HepG2 (cell line): ENCODE measurements at regions not wholly inside any gene's neighbourhood (a gene's known extent, or its start where the extent isn't known, plus 50 kb on each side); places are given as distances from the start of the nearest gene placed in this dataset.

Experiments
- ATAC-seq: fragments of 200-7000 bp; cut with Tn5 transposase; 3 replicates; pipeline ENCODE4 v1.9.1; 2020; ENCODE audit warnings: mild to moderate bottlenecking, moderate library complexity
- BruUV-seq: library from RNA; stranded (reverse); fragments of 400-500 nt; replicated peaks from 2 replicates; lab custom pipeline; 2021; lab: Mats Ljungman, UMichigan
- CTCF ChIA-PET: fragments of 300-600 bp; formaldehyde crosslinking; extraction: SDS; loops from one replicate; lab custom pipeline; 2021; ENCODE audit warnings: low total read pairs, inconsistent platforms, low intra/inter-chr PET ratio; lab: Yijun Ruan, JAX
- POLR2A ChIA-PET: fragments of 350-600 bp; sonication (Branson Sonifier 250); formaldehyde crosslinking; loops from one replicate; lab custom pipeline; 2020; ENCODE audit warnings: antibody characterized with exemption, inconsistent platforms; lab: Yijun Ruan, JAX
- DNase-seq: peaks from one replicate; pipeline ENCODE4 v3.0.0-alpha.2; 2015; ENCODE audit warnings: low spot score
- FAIRE-seq: peaks from 3 replicates; lab custom pipeline; 2011; peaks lifted over from hg19 to GRCh38; lab: Jason Lieb, UNC
- H2AFZ ChIP-seq: one replicate; pipeline ENCODE4 v1.6.1; 2011; ENCODE audit warnings: low read length, inconsistent platforms
- H3K27ac ChIP-seq: fragments of 300-600 bp; 3 replicates; pipeline ENCODE4 v1.8.0; 2011; ENCODE audit warnings: mixed run types, mild to moderate bottlenecking, mixed read lengths, low read length, inconsistent platforms; ENCODE audit not compliant: insufficient read depth; ENCODE audit errors: extremely low read length
- H3K27me3 ChIP-seq, 2 experiments: fragments of 200-600 bp in 1 of 2; 2 replicates in 1 of 2; 3 replicates in 1 of 2; pipeline versions ENCODE4 v1.6.0 to v1.8.0; 2011; ENCODE audit warnings: low read length in 2 of 2, mild to moderate bottlenecking in 2 of 2, moderate library complexity in 2 of 2, inconsistent platforms in 1 of 2; ENCODE audit not compliant: insufficient read depth in 2 of 2, control insufficient read depth in 1 of 2
- H3K36me3 ChIP-seq, 2 experiments: fragments of 200-600 bp in 1 of 2; replicated peaks in 1 of 2; 2 replicates in 1 of 2; 3 replicates in 1 of 2; pipeline versions ENCODE4 v1.5.1 to v1.8.0; 2011; ENCODE audit warnings: low read length in 2 of 2, inconsistent platforms in 1 of 2; ENCODE audit not compliant: insufficient read depth in 2 of 2, control insufficient read depth in 1 of 2
- H3K4me1 ChIP-seq: 2 replicates; pipeline ENCODE4 v1.5.1; 2012; ENCODE audit warnings: low read length, inconsistent platforms; ENCODE audit not compliant: insufficient read depth
- H3K4me2 ChIP-seq: 2 replicates; pipeline ENCODE4 v1.6.0; 2011; ENCODE audit warnings: low read depth, low read length, inconsistent platforms
- H3K4me3 ChIP-seq, 3 experiments: fragments of 200-600 bp in 1 of 3; sonication (generic), shearing (Covaris generic) in 1 of 3; replicated peaks in 1 of 3; 2 replicates each; pipeline ENCODE4 v1.5.1; 2011 to 2016; ENCODE audit warnings: low read length in 3 of 3, inconsistent platforms in 2 of 3, low read depth in 2 of 3, mild to moderate bottlenecking in 2 of 3, control low read depth in 1 of 3, mixed read lengths in 1 of 3; ENCODE audit not compliant: insufficient read depth in 1 of 3
- H3K79me2 ChIP-seq: one replicate; pipeline ENCODE4 v1.6.1; 2011; ENCODE audit warnings: low read length, inconsistent platforms; ENCODE audit not compliant: insufficient read depth
- H3K9ac ChIP-seq: 2 replicates; pipeline ENCODE4 v1.6.0; 2011; ENCODE audit warnings: mild to moderate bottlenecking, low read depth, low read length, inconsistent platforms; ENCODE audit not compliant: insufficient read depth
- H3K9me3 ChIP-seq: 2 replicates; pipeline ENCODE4 v1.5.1; 2012; ENCODE audit warnings: mild to moderate bottlenecking, low read length
- H4K20me1 ChIP-seq: 2 replicates; pipeline ENCODE4 v1.6.0; 2011; ENCODE audit warnings: inconsistent platforms, mild to moderate bottlenecking, low read length, moderate library complexity; ENCODE audit not compliant: insufficient read depth
- BRD4 ChIP-seq: sonication (generic); formaldehyde crosslinking; IDR thresholded peaks from 2 replicates; pipeline ENCODE4 v1.4.0; 2020; ENCODE audit warnings: missing genetic modification reagents
- ELK4 ChIP-seq: sonication (generic); formaldehyde crosslinking; IDR thresholded peaks from 2 replicates; pipeline ENCODE4 v1.9.0; 2021; ENCODE audit warnings: missing genetic modification reagents, borderline replicate concordance
- MAZ ChIP-seq, 2 experiments: sonication (generic) in 1 of 2; formaldehyde crosslinking in 1 of 2; IDR thresholded peaks; 2 replicates each; pipeline versions ENCODE4 v1.5.0 to v1.6.1; 2012 to 2020; ENCODE audit warnings: low read depth in 2 of 2, mild to moderate bottlenecking in 2 of 2, borderline replicate concordance in 1 of 2, improper control_type of control experiment in 1 of 2, low read length in 1 of 2, missing genetic modification reagents in 1 of 2, moderate library complexity in 1 of 2
- SAP130 ChIP-seq: IDR thresholded peaks from 2 replicates; pipeline ENCODE4 v1.6.1; 2016; ENCODE audit warnings: low read depth
- SMAD9 ChIP-seq: sonication (generic); formaldehyde crosslinking; IDR thresholded peaks from 2 replicates; pipeline ENCODE4 v1.5.1; 2020; ENCODE audit warnings: mild to moderate bottlenecking, missing genetic modification reagents
- ZNF34 ChIP-seq: sonication (generic); formaldehyde crosslinking; IDR thresholded peaks from 2 replicates; pipeline ENCODE4 v1.4.0; 2020; ENCODE audit warnings: mild to moderate bottlenecking, missing genetic modification reagents, borderline replicate concordance
- ZNF841 ChIP-seq: sonication (generic); formaldehyde crosslinking; IDR thresholded peaks from 2 replicates; pipeline ENCODE4 v1.8.1; 2023; ENCODE audit warnings: missing genetic modification reagents, borderline replicate concordance
- WGBS: methylation state at CpG from one replicate; pipeline ENCODE4 v1.1.6; 2017; ENCODE audit warnings: low lambda C conversion rate; 5-methylcytosine and 5-hydroxymethylcytosine counted together
- in situ Hi-C: cut with HindIII; loops from 2 replicates; pipeline ENCODE4 v1.10.0; 2017; ENCODE audit warnings: low pct_unique_long_range_greater_than_20kb; ENCODE audit not compliant: extremely low pct_ligation_motif_present
- intact Hi-C: fragments of 100-400 bp; cut with micrococcal nuclease; formaldehyde crosslinking; loops from one replicate; pipeline ENCODE4 v1.10.0; 2022; ENCODE audit not compliant: unreplicated experiment
- TF ChIP-seq, protein P1 (sequence below): sonication (generic); formaldehyde crosslinking; conservative IDR thresholded peaks from 2 replicates; pipeline ENCODE4 v1.8.0; 2022; ENCODE audit warnings: mild to moderate bottlenecking, moderate library complexity, missing genetic modification reagents
- TF ChIP-seq, protein P2 (sequence below): sonication (generic); formaldehyde crosslinking; IDR thresholded peaks from one replicate; pipeline ENCODE4 v1.5.1; 2020; ENCODE audit warnings: mild to moderate bottlenecking, missing genetic modification reagents; ENCODE audit errors: not compliant biosample characterization

DNA sequence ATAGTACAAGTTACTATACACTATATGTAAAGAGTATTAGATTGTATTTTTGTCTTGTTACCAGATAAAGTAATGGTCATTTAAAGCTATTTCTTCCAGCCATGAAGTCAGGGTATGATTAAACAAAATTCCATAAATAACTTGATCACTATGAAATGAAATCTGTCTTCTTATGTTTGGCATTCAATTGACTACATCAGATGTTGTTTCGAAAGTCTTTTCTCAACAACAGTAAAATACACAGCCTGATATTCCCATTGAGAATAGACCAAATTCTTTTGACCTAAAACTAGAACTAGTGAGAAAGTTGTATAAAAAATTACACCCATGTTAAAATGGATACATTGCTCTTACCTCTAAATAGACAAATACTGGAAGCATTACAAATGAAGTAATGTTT lies 134.6 kb upstream of the ADAMTS5 start:
- H3K27ac ChIP-seq, result no peak overlapping the region
- no peaks in the 10 kb centered on the region for H3K79me2 ChIP-seq
- intact Hi-C loops (no loop called here), in situ Hi-C loops (no loop called here)
- H4K20me1 ChIP-seq, result no peaks in the 10 kb centered on the region
- BruUV-seq, result no TSS peak
- ATAC-seq (no peak), DNase-seq (no peak), FAIRE-seq (no peak)
- ChIA-PET POLR2A (no interaction called here), CTCF (no interaction called here)
- no peak overlapping the region for H2AFZ ChIP-seq
- no peaks in the 10 kb centered on the region for H3K27me3 ChIP-seq
- WGBS, result 3% methylated on average over 1 of the region's 1 CpG
- H3K4me2 ChIP-seq, result no peak overlapping the region
- TF ChIP-seq, protein P1, sequence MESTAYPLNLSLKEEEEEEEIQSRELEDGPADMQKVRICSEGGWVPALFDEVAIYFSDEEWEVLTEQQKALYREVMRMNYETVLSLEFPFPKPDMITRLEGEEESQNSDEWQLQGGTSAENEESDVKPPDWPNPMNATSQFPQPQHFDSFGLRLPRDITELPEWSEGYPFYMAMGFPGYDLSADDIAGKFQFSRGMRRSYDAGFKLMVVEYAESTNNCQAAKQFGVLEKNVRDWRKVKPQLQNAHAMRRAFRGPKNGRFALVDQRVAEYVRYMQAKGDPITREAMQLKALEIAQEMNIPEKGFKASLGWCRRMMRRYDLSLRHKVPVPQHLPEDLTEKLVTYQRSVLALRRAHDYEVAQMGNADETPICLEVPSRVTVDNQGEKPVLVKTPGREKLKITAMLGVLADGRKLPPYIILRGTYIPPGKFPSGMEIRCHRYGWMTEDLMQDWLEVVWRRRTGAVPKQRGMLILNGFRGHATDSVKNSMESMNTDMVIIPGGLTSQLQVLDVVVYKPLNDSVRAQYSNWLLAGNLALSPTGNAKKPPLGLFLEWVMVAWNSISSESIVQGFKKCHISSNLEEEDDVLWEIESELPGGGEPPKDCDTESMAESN (CRISPR knock-in tag), result no peak
- TF ChIP-seq ZNF34 (CRISPR knock-in tag) (no peak), ZNF841 (CRISPR knock-in tag) (no peak), SAP130 (CRISPR knock-in tag) (no peak), BRD4 (CRISPR knock-in tag) (no peak), MAZ (IDR thresholded peaks at IDR 0.05; ENCODE audit: borderline replicate concordance, low read depth, low read length) (no peak), MAZ (CRISPR knock-in tag; IDR thresholded peaks at IDR 0.05; ENCODE audit: low read depth) (no peak), ELK4 (CRISPR knock-in tag) (no peak), SMAD9 (CRISPR knock-in tag) (no peak)
- TF ChIP-seq, protein P2, sequence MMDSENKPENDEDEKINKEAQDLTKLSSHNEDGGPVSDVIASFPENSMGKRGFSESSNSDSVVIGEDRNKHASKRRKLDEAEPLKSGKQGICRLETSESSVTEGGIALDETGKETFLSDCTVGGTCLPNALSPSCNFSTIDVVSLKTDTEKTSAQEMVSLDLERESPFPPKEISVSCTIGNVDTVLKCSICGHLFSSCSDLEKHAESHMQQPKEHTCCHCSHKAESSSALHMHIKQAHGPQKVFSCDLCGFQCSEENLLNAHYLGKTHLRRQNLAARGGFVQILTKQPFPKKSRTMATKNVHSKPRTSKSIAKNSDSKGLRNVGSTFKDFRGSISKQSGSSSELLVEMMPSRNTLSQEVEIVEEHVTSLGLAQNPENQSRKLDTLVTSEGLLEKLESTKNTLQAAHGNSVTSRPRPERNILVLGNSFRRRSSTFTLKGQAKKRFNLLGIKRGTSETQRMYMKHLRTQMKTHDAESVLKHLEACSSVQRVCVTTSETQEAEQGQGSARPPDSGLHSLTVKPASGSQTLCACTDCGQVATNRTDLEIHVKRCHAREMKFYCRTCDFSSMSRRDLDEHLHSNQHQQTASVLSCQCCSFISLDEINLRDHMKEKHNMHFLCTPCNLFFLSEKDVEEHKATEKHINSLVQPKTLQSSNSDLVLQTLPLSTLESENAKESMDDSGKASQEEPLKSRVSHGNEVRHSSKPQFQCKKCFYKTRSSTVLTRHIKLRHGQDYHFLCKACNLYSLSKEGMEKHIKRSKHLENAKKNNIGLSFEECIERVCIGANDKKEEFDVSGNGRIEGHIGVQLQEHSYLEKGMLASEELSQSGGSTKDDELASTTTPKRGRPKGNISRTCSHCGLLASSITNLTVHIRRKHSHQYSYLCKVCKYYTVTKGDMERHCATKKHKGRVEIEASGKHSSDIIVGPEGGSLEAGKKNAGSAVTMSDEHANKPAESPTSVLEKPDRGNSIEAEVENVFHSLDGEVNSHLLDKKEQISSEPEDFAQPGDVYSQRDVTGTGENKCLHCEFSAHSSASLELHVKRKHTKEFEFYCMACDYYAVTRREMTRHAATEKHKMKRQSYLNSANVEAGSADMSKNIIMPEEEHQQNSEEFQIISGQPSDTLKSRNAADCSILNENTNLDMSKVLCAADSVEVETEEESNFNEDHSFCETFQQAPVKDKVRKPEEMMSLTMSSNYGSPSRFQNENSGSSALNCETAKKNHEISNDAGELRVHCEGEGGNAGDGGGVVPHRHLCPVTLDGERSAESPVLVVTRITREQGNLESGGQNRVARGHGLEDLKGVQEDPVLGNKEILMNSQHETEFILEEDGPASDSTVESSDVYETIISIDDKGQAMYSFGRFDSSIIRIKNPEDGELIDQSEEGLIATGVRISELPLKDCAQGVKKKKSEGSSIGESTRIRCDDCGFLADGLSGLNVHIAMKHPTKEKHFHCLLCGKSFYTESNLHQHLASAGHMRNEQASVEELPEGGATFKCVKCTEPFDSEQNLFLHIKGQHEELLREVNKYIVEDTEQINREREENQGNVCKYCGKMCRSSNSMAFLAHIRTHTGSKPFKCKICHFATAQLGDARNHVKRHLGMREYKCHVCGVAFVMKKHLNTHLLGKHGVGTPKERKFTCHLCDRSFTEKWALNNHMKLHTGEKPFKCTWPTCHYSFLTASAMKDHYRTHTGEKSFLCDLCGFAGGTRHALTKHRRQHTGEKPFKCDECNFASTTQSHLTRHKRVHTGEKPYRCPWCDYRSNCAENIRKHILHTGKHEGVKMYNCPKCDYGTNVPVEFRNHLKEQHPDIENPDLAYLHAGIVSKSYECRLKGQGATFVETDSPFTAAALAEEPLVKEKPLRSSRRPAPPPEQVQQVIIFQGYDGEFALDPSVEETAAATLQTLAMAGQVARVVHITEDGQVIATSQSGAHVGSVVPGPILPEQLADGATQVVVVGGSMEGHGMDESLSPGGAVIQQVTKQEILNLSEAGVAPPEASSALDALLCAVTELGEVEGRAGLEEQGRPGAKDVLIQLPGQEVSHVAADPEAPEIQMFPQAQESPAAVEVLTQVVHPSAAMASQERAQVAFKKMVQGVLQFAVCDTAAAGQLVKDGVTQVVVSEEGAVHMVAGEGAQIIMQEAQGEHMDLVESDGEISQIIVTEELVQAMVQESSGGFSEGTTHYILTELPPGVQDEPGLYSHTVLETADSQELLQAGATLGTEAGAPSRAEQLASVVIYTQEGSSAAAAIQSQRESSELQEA, result no peak
- peaks cover 92% of the 10 kb centered on the region for H3K9me3 ChIP-seq
- H3K4me1 ChIP-seq, result no peaks in the 10 kb centered on the region
- no peak overlapping the region for H3K4me3 ChIP-seq
- no peaks in the 10 kb centered on the region for H3K36me3 ChIP-seq
- H3K9ac ChIP-seq, result no peak overlapping the region
